Cardiac septum (tissue), 1 donor: ENCODE measurements at regions not wholly inside any gene's neighbourhood (a gene's known extent, or its start where the extent isn't known, plus 50 kb on each side); places are given as distances from the start of the nearest gene placed in this dataset.
"Not testable (repeated sequence)": the region's sequence is repeated elsewhere in the genome, so short reads cannot be mapped to it uniquely, and the experiment has no call there.

Experiments used
- DNase-seq: peaks from one replicate; pipeline ENCODE4 v3.0.0-alpha.2; 2020; ENCODE audit warnings: low spot score
- intact Hi-C: fragments of 100-400 bp; cut with DNase I; formaldehyde crosslinking; loops from one replicate; pipeline ENCODE4 v1.14.0; 2022
- donor health status: DM: no; HTN: no; CAD: no.

DNA sequence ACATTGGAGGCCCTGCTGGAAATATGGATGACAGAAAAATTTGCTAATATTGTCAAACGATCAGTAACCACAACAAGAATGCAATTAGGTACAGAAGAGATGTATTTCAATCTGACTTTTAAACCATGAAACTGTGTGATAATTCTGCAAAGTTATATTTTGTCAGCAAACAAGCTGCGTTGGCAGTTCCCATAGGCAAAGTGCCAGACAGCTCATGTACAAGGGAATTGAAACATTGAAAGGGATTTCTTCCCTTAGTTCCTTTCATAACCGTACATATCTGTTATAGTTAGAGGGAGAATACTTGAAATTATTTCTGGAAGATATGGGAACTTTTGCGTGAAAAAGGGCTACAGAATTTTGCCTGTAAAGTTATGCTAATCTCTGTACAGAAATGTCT lies 419.4 kb upstream of the PTGER4 start:
- DNase-seq: no peak
- intact Hi-C loops: no loop called here

DNA sequence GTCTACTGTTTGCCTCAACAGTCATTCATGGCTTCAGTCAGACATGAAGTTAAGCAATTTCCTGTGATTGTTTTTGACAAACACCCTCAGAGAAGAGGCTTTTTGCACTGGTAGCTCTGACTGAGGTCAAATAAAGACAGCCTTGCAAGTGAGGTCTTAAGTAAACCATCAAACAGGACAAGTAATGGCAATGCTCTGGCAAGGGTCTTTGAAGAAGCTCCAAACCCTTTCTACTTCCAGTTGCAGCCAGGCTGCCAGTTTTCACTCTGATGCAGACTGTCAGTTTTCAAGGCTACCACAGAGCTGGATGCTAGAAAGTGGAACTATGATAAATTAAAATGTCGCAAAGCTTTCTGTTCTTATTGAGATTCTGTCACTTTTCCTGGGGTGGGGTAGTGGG lies 421.5 kb upstream of the PTGER4 start:
- intact Hi-C loops: no loop called here
- no peak for DNase-seq

DNA sequence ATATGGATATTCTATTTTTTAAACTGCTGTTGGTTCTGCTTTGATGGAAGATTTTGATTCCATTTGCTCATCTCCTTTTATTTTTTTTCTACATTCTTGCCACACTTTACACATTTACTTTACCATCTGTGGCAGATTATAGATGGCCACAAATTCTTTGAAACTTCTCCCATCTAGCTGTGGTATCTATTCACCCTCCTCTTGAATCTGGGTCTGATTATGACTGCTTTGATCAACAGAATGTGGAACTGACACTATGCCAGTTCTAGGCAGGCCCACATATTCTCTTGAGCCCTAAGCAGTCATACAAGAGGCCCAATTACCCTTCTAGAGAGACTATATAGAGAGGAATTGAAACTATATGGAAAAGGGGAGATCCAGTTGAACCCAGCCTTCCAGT lies 439.0 kb upstream of the PTGER4 start:
- no peak for DNase-seq
- intact Hi-C loops: no loop called here

DNA sequence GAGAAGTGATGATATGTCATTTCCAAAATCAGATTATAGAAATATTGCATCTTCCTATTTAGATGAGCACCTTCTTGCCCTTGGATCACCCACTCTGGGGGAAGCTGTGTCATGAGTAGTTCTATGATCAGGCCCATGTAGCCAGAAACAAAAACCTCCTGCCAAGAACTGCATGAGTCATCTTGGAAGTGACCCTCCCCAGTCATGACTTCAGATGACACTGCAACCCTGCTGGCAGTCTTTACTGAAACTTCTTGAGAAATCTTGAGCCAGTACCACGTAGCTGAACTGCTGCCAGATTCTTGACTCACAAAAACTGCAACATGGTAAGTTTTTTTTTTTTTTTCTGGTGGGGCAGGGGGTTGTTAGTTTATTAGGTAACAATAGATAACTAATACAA lies 439.6 kb upstream of the PTGER4 start:
- no peak for DNase-seq

DNA sequence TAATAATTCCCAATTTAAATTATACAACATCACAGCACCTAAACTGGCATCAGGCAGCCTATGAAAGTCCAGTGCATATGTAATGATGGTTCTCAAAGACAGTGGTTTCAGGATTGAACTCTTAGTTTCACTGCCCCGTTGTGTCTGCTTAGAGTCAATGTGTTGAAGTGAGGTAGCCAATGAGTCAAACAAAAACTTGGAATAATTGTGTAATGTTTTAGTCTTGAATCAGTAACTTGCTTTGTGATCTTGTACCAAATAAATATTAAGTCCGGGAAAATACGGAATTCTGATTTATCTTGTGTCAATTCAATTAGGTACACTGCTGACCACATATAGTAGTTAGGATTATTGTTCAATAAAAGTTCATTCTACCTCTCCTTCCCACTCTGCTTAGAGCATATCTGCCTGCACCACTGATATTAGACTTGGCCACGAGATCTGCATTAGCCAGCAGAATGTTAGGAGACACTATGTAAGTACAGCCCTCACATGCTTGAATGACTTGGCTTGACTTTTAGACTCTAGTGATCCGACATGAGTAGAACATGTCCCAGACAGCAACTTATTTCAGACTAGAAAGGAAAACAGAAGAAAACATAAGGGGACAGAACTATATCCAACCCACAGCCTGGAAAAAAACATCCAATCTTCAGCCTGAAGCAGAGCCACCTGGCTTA lies 441.5 kb upstream of the PTGER4 start:
- no peak for DNase-seq
- intact Hi-C loops: no loop called here

More for the DNA sequence above, 439.6 kb upstream of the PTGER4 start:
- intact Hi-C loops: no loop called here

DNA sequence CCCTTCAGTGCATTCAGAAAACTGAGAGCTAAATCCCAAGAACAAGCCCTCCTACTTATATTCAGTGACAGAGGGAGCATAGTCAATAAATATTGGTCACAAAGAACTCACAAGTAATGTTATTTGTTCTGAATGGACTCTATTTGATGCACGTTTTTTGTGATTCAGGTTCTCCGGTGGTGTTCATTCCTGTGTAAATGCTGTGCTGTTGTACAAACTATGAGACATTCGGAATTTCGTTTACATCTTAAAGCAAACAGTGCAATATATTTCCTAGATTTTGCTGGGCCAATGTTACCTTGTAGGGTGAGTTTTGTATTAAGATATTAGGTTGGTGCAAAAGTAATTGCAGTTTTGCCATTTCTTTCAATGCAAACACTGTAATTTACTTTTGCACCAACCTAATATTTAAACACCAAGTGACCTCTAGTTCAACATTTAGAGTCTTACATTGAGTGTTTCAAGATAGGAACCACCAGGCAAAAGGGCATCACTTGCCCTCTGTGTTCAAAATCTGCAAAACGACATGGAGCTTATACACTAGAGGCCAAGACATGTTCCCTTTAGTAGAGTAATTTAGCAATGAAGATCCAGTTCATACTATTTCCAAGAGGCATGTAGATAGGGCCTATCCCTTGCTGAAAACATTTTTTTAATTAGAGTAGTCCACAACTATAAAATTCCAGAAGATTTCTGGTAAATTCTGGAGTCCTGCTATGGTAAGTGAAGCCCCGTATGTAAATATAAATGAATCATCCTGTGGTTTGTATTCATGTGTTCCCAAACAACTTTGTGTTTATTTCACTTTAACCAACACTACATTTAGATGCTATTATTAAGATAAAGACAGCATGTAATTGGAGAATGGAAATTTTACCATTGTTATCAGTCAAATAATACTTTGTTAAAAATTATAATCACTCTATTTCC lies 444.0 kb upstream of the PTGER4 start:
- intact Hi-C loops: no loop called here
- DNase-seq: no peak

DNA sequence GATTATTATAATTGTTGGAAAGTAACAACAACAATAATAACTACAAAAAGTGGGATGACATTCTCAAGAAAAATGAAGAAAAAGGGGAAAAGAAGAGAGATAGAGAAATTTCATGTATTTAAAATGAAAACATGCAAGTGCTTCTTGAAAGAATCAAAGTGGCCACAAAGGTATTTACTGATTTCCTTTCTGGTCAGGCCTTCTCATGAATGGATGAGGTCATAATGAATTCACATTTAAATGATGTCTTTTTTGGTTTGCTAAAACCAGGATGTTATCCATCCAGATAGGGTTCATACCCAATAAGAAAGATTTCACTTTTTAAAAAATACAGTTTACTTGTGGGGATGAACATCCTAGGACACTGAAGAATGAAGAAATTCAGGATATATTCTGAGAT lies 446.4 kb upstream of the PTGER4 start:
- no peak for DNase-seq
- intact Hi-C loops: no loop called here

DNA sequence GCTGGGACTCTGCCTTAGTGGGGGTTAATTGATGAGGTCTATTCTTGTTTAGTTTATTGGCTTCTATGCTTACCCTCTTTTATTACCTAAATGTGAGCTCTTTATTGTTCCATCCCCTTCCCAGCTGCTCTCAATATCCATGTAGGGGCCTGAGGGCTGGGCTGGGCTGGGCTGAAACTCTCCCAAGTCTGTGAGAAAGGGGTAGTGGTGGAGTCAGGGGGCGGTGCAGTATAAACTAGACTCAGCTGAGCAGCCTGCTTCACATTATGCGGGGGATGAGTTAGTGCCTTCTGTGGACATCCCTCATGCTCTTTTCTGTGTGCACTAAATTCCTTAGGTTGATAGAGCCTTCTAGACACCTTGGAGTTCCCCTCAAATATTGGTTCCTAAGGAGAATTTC lies 451.8 kb upstream of the PTGER4 start:
- intact Hi-C loops: no loop called here
- no peak for DNase-seq

DNA sequence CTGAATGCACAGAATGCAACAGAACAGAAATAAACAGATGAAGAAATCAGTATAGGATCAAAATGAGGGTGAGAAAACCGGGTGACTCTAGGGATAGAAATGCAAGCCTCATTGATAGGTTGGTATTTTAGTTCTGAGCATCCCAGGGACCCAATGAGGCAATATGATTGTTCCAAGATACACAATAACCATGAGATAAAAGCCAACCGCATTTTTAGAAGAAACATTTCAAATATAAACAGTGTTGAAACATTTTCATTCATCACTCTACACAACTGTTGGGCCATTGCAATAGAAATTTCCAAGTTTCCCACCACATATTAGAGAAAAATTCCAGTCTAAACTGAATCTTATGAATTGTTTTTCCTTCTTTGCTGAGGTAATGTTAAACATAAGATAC lies 452.3 kb upstream of the PTGER4 start:
- DNase-seq: no peak
- intact Hi-C loops: no loop called here

DNA sequence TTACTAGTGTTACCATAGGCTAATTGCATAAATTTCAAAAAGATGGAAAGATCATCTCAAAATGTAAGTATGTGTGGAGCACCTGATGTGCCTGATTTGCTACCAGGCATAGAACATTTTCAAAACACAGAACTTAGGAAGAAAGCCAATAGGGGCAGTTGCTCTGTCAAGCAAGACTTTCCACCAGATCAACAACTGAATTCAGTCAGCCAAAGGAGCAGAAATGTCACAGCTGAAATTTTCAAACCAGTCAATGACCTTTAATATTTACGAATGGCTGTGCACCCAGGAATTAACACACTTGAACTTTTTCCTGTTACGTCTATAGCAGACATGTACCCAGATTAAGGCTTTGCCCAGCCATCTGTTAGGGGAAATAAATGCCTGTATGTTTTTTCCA lies 452.8 kb upstream of the PTGER4 start:
- intact Hi-C loops: no loop called here
- no peak for DNase-seq

DNA sequence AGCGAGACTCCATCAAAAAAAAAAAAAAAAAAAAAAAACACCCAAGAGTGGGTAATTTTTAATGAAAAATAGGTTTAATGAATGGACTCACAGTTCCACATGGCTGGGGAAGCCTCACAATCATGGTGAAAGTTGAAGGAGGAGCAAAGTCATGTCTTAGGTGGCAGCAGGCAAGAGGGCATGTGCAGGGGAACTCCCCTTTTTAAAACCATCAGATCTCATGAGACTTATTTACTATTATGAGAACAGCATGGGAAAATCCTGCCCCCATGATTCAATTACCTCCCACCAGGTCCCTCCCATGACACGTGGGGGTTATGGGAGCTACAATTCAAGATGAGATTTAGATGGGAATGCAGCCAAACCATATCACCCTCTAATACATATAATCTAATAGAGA lies 454.6 kb upstream of the PTGER4 start:
- intact Hi-C loops, DNase-seq: not testable (repeated sequence)

DNA sequence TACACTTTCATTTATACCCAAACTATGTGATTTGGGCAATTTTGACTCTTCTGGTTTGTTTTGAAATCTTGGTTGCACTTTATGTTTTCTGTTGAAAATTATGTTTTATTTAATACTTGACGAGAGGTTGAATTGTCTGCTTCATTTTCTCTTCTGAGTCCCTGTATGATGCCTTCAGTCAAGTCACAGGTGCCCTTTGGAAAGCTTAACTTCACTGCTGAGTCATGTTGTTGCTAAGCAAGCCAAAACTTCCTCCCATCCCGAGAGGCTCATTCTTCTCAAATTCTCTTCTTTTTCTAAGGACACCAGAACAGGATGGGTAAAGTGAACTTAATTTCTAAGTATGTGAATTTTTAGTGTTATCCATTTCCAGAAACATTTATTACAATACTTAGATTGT lies 455.3 kb upstream of the PTGER4 start:
- intact Hi-C loops: no loop called here
- no peak for DNase-seq

DNA sequence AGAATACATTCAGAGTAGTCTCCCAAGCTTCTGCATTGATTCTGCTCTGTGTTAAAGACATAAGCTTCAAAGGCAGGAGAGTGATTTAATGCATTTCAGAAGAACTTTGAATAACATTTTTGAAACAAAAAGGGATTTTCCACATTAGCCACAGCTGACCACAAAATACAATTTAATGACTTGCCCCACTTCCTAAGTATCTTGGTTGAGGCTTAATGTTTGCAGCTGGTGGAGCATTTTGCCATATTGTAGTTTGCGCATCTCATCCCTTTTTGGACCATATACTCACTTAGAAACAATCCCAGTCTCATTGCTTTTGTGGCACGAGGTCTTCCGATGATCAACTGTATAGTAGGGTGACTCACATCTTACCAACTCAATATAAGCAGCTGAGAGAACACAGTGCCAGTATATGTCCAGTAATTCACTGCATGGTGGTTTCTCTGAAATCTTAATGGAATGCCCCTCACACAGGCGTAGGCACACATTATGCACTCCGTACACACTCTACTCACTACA lies 455.8 kb upstream of the PTGER4 start:
- no peak for DNase-seq
- intact Hi-C loops: no loop called here

DNA sequence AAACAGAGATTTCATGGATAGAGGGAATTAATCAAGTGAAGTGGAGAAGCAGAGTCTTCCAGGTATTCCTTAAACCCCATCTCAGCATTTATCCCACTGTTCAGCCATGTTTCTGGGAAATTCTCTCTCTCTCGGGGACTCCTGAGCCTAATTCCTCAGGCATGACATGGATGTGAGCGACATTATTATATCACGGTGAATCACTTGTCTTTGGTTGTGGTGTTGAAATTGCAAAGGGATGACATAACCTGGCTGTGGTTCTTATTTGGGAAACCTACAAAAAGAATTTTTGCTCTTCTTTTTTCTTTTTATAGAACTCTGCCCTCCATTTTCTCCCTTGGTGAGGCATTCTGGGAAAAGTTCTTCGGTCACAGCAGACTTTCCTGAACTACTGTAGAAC lies 457.9 kb upstream of the PTGER4 start:
- intact Hi-C loops: no loop called here
- no peak for DNase-seq

DNA sequence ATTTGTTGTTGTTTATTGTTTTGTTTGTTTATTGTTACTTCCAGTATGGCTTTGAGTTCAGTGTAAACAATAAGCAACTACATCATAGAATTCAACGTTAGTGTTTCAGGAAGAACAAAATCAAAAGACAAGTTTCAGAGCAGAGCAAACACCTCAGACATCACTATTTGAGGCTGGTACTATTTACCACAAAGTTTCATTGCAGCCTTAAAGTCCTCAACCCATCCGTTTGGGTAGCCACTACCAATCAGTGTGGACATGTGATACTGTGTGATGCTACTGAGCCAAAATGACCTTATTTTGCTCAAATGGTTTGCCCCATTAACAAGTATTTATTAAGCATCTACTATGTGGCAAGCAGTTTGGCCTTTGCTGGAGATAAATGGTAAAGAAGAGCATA lies 458.5 kb upstream of the PTGER4 start:
- DNase-seq: no peak
- intact Hi-C loops: no loop called here

DNA sequence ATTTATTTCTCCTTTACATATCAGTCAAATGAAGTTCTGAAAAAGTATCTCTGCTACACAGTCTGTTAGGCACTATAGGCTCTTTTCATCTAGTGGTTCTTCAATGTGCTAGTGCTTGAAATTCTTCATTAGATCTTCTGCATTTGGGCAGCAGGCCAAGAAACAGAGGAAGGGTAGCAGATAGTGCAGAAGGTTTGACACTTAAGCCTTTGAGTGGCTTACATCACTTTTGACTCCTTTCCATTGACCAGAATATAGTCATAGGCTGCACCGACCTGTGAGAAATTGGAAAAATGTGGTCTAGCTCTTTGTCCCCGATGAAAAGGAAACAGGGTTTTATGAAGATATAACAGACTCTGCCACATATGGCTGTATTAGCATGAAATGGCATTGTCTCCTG lies 459.5 kb upstream of the PTGER4 start:
- DNase-seq: no peak
- intact Hi-C loops: no loop called here

DNA sequence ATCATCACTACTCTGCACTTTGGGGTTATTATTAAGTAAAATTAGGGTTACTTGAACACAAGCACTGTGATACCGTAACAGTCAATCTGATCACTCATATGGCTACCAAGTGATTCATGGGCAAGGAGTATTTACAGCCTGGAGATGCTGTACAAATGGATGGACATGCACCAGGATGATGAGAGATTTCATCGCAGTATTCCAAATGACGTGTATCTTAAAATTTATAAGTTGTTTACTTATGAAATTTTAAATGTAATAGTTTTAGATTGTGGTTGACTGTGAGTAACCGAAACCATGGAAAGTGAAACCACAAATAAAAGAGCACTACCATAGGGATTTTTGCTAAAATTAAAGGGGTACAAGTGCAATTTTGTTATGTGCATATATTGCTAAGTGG lies 462.2 kb upstream of the PTGER4 start:
- intact Hi-C loops: no loop called here
- no peak for DNase-seq

DNA sequence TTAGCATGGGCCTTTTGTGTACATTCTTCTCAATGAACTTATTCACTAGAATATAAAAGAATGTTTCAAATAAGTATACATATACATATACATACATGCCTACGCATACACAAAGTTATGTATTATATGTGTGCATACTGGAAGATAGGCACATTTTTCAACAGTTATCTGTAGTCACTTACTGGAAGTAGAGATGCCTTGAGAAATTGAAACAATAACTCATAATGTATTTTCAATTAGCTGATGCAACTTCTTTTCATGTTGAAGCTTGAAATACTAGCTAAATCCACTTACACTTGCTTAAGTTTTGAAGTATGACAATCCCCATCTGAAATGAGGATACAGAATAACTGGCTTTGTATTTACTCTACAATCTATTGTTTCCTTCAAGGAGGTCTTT lies 469.0 kb upstream of the PTGER4 start:
- intact Hi-C loops: no loop called here
- no peak for DNase-seq

DNA sequence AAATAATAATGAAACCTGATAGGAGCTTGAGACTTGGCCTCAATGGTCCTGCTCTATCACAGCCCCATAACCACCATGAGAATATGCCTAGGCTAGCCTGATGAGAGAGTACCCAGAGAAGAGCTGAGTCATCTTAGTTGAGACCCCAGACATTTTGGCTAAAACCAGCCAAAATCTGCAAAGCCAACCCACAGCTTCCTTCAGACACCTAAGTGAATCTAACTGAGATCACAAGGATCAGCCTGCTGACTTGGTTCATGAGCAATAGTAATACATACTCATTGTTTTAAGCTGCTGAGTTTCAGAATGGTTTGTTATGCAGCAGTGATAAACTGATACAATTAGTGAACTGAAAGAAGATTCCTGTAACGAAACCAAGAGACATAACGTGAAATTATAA lies 473.7 kb upstream of the PTGER4 start:
- DNase-seq: no peak
- intact Hi-C loops: loop anchor here (10.0 kb wide), 1 partner anchor 229 kb away; no protein-coding TSS in a partner anchor

DNA sequence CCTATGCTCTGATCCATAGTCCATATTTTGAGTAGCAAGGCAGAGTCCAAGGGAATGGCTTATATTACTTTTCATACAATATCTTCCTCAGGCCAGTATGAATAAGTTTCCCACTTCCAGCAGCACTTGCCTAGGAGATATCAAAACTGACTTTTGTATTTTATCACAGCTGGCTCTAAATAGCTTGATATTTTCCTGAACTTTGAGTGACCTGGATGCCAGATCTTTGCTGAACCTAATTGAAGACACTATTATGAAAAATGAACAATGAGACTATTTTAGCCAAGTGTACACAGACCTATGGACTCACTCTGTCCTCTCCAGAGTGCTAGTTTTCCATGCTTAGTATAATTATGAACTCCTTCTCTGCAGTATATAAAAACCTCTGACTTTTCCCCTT lies 475.6 kb upstream of the PTGER4 start:
- intact Hi-C loops: loop anchor here (5.0 to 10.0 kb wide), 3 partner anchors 128 to 478 kb away; no protein-coding TSS in a partner anchor
- no peak for DNase-seq
